ENCODE measurements at regions not wholly inside any gene's neighbourhood (a gene's known extent, or its start where the extent isn't known, plus 50 kb on each side); places are given as distances from the start of the nearest gene placed in this dataset.

DNA sequence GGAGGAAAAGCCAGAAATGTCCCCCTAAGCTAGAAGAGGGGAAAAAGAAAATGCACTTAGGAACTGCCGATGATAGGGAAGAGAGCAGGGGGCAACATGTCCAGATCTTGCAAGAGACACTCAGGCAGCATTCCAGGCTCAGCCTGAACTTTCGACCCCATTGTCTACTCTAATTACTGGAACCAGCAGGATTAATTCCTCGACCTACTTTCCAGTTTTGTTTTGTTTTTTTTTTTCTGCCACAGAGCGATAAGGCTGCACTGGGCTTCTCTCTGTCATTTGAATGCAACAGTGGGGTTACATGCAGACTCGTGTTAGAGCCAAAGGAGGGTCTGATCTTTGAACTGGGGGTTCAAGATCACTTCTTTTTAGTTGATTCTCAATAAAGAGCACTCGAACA lies 68.7 kb upstream of the MED13L start:
- H3K4me1 ChIP-seq (ENCODE audit: control insufficient read depth, insufficient read depth, low read length, poor library complexity, severe bottlenecking) = peaks cover 8% of the 10 kb centered on the region
- H3K4me3 ChIP-seq (ENCODE audit: extremely low read depth, insufficient read depth, low read length, poor library complexity, severe bottlenecking) = no peak overlapping the region
- 36 to 62% methylated on average over 3 to 4 of the region's 6 CpGs for WGBS, 2 experiments (ENCODE audit: insufficient coverage in 2 of 2)
- H3K9me3 ChIP-seq (ENCODE audit: control insufficient read depth, low read length) = no peaks in the 10 kb centered on the region
- no peaks in the 10 kb centered on the region for H3K36me3 ChIP-seq (ENCODE audit: control insufficient read depth, insufficient read depth, low read length)
- peak overlapping the region; percentile 54 for H3K27ac ChIP-seq (ENCODE audit: low read depth, low read length, severe bottlenecking)

DNA sequence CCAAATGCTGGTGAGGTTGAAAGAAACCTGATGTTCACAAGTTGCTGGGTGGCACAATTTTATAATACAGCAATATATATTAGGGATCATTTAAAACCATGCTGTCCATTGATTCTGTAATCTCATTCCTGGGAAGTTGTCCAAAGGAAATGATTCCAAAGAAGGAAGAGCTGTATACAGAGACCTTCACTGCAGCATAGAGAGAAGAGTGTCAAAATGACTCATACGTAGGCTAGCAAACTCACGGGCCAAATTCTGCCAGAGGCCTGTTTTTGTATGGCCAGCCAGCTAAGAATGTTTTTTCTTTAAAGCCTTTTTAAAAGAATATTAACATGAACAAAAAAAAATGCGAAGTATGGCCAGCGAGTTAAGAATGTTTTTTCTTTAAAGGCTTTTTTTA lies 69.2 kb upstream of the MED13L start:
- no CpG with 5 or more reads among the region's 4 CpGs for WGBS, 2 experiments (ENCODE audit: insufficient coverage in 2 of 2)
- Histone ChIP-seq H3K27ac (ENCODE audit: low read depth, low read length, severe bottlenecking) (peak overlapping the region; percentile 54), H3K36me3 (ENCODE audit: control insufficient read depth, insufficient read depth, low read length) (no peaks in the 10 kb centered on the region), H3K4me1 (ENCODE audit: control insufficient read depth, insufficient read depth, low read length, poor library complexity, severe bottlenecking) (peaks cover 8% of the 10 kb centered on the region), H3K9me3 (ENCODE audit: control insufficient read depth, low read length) (no peaks in the 10 kb centered on the region), H3K4me3 (ENCODE audit: extremely low read depth, insufficient read depth, low read length, poor library complexity, severe bottlenecking) (no peak overlapping the region)

DNA sequence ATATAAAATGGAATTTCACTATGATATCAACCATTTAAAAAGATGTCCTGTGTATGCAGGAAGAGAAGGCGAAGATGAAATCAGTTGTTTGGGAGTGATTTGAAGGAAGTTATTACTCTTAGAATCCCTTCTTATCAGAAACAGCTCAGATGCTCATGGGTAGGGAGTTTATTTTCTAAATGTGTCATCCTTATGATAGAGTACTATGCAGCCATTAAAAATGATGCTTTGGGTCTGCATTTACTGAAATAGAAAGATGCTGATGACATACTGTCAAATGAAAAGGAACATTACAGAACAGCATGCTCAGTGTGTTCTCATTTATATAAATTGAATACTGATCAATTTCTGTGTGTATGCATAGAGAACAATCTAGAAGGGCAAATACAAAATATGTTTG lies 69.8 kb upstream of the MED13L start:
- whole genome bisulfite sequencing, 2 experiments (ENCODE audit: insufficient coverage in 2 of 2) = no CpG with 5 or more reads among the region's 1 CpG
- Histone ChIP-seq H3K27ac (ENCODE audit: low read depth, low read length, severe bottlenecking) (no peak overlapping the region), H3K4me1 (ENCODE audit: control insufficient read depth, insufficient read depth, low read length, poor library complexity, severe bottlenecking) (peaks cover 8% of the 10 kb centered on the region), H3K9me3 (ENCODE audit: control insufficient read depth, low read length) (no peaks in the 10 kb centered on the region), H3K4me3 (ENCODE audit: extremely low read depth, insufficient read depth, low read length, poor library complexity, severe bottlenecking) (no peak overlapping the region), H3K36me3 (ENCODE audit: control insufficient read depth, insufficient read depth, low read length) (no peaks in the 10 kb centered on the region)

DNA sequence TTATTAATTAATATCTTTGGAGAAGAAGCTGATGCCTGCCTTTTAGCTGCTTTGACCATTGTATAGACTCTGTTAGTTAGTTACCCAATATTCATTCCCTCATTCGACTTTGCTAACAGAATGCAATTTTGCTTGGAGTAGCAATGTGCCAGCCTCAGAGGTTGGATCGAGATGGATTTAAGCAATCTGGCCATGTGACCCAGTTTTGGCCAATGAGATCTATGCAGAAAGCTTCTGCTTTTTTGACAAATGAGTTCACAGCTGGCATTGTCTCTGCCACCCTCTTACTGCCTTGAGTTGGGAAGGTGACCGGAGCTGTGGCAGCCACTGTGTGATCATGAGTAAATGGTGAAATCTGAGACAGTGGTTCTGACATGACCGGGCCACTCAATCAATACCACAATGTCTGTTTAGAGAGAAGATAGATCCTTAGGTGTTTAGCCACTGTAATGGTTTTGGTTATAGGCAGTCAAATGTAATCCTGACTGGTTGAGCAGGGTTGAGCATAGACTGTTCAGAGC lies 74.9 kb upstream of the MED13L start:
- Histone ChIP-seq H3K4me1 (ENCODE audit: control insufficient read depth, insufficient read depth, low read length, poor library complexity, severe bottlenecking) (peaks cover 6% of the 10 kb centered on the region), H3K27ac (ENCODE audit: low read depth, low read length, severe bottlenecking) (no peak overlapping the region), H3K36me3 (ENCODE audit: control insufficient read depth, insufficient read depth, low read length) (no peaks in the 10 kb centered on the region), H3K4me3 (ENCODE audit: extremely low read depth, insufficient read depth, low read length, poor library complexity, severe bottlenecking) (no peak overlapping the region), H3K9me3 (ENCODE audit: control insufficient read depth, low read length) (no peaks in the 10 kb centered on the region)
- WGBS, 2 experiments (ENCODE audit: insufficient coverage in 2 of 2) = 86 to 95% methylated on average over 2 to 4 of the region's 4 CpGs

DNA sequence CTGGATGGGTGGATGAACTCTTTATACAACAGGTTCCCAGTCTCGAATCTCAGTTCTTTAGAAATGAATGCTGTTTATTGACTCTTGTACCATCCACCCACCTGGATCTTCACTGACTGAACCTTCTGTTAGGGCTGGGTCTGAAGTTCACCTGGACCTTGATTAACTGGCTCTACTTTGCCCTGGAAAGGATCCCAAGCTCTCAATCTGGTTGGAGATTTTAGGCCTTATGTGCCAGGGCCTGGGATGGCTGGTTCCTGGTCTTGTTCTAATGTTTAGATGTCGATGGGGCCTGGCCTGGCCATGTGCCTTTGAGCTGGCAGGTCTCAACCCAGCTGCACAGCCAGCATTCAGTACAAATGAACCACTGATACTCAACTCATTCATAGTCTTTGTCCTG lies 76.5 kb upstream of the MED13L start:
- H3K36me3 ChIP-seq (ENCODE audit: control insufficient read depth, insufficient read depth, low read length) = no peaks in the 10 kb centered on the region
- H3K27ac ChIP-seq (ENCODE audit: low read depth, low read length, severe bottlenecking) = no peak overlapping the region
- H3K4me3 ChIP-seq (ENCODE audit: extremely low read depth, insufficient read depth, low read length, poor library complexity, severe bottlenecking) = no peak overlapping the region
- peaks cover 6% of the 10 kb centered on the region for H3K4me1 ChIP-seq (ENCODE audit: control insufficient read depth, insufficient read depth, low read length, poor library complexity, severe bottlenecking)
- WGBS, 2 experiments (ENCODE audit: insufficient coverage in 2 of 2) = 67 to 86% methylated on average over 1 of the region's 2 CpGs
- H3K9me3 ChIP-seq (ENCODE audit: control insufficient read depth, low read length) = no peaks in the 10 kb centered on the region

DNA sequence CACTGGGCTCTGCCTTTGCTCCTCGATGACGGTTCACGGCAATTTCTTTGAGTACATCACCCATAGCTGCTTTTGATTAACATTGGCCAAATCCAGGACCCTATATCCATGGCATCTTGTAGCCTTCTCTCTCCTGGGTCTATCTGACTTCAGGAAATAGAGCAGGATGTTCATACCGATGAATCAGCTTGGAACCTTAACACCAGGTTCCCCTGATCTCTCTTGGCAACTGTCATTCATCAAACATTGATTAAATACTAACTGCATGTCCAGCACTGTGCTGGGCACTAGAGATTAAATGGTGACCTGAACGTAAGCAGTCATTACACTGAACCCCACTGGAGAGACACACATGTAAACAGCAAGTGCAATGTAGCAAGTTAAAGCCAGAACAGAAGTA lies 77.0 kb upstream of the MED13L start:
- no peak overlapping the region for H3K27ac ChIP-seq (ENCODE audit: low read depth, low read length, severe bottlenecking)
- no peaks in the 10 kb centered on the region for H3K9me3 ChIP-seq (ENCODE audit: control insufficient read depth, low read length)
- H3K4me1 ChIP-seq (ENCODE audit: control insufficient read depth, insufficient read depth, low read length, poor library complexity, severe bottlenecking) = peaks cover 6% of the 10 kb centered on the region
- WGBS, 2 experiments (ENCODE audit: insufficient coverage in 2 of 2) = 97 to 98% methylated on average over 5 of the region's 5 CpGs
- no peak overlapping the region for H3K4me3 ChIP-seq (ENCODE audit: extremely low read depth, insufficient read depth, low read length, poor library complexity, severe bottlenecking)
- H3K36me3 ChIP-seq (ENCODE audit: control insufficient read depth, insufficient read depth, low read length) = no peaks in the 10 kb centered on the region

DNA sequence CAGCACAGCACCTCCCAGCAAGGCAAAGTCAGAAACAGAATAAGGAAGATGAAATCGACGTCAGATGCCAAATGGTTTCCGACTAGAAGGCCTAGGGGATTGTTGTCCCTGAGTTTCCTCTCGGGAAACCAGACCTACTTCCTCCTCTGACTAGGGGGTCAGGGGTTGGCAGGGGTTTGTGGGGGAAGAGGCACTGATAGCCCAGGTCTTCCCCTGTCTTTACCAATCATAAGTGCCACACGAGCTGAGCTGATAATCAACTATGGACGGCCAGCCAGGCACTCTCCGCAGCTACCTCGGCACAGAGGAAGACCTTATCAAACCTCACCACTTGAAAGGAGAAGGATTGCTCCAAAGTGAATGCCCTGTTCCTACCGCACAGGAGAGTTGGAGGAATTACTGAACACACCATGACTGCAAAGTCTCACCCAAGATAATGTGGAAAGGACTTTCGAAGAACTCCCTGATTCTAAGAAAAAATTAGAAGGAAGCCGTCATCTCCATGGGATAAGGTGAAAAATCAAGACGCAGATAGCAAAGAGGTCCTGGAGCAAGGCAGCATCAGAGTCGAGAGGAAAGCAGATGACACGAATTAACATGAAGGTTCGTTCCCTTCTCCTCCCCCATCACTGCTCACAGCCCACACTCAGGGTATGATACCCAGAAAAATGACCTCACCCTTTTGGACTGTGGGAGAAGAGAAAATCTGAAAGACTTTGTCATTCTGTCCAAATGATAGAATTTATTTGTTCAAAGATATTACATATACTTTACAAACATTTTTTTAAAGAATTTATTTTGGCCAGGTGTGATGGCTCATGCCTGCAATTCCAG lies 77.7 kb upstream of the MED13L start:
- no peak overlapping the region for H3K27ac ChIP-seq (ENCODE audit: low read depth, low read length, severe bottlenecking)
- H3K4me3 ChIP-seq (ENCODE audit: extremely low read depth, insufficient read depth, low read length, poor library complexity, severe bottlenecking) = no peak overlapping the region
- H3K36me3 ChIP-seq (ENCODE audit: control insufficient read depth, insufficient read depth, low read length) = no peaks in the 10 kb centered on the region
- WGBS, 2 experiments (ENCODE audit: insufficient coverage in 2 of 2) = 90 to 92% methylated on average over 7 to 9 of the region's 15 CpGs
- H3K4me1 ChIP-seq (ENCODE audit: control insufficient read depth, insufficient read depth, low read length, poor library complexity, severe bottlenecking) = peaks cover 6% of the 10 kb centered on the region
- no peaks in the 10 kb centered on the region for H3K9me3 ChIP-seq (ENCODE audit: control insufficient read depth, low read length)

DNA sequence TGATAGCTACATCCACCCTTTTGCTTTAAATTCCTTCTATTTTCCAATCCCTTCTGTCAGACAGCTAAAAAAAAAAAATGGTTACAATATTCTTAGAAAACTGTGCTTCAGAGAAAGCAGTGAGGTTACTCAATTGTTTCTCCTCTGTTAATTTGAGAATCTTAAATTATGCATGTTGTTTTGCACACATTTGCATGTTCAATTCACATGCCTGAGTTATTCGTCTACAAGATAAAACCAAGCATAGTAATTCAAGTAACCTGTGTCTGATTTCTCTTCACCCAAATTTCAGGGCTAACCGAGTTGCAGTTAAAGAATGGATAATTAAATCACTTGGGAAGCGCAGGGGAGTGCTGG lies 81.0 kb upstream of the MED13L start:
- no peak overlapping the region for H3K4me3 ChIP-seq (ENCODE audit: extremely low read depth, insufficient read depth, low read length, poor library complexity, severe bottlenecking)
- no peaks in the 10 kb centered on the region for H3K9me3 ChIP-seq (ENCODE audit: control insufficient read depth, low read length)
- peaks cover 6% of the 10 kb centered on the region for H3K4me1 ChIP-seq (ENCODE audit: control insufficient read depth, insufficient read depth, low read length, poor library complexity, severe bottlenecking)
- no CpG with 5 or more reads among the region's 3 CpGs for WGBS, 2 experiments (ENCODE audit: insufficient coverage in 2 of 2)
- H3K36me3 ChIP-seq (ENCODE audit: control insufficient read depth, insufficient read depth, low read length) = no peaks in the 10 kb centered on the region
- H3K27ac ChIP-seq (ENCODE audit: low read depth, low read length, severe bottlenecking) = peak overlapping the region; percentile 81

DNA sequence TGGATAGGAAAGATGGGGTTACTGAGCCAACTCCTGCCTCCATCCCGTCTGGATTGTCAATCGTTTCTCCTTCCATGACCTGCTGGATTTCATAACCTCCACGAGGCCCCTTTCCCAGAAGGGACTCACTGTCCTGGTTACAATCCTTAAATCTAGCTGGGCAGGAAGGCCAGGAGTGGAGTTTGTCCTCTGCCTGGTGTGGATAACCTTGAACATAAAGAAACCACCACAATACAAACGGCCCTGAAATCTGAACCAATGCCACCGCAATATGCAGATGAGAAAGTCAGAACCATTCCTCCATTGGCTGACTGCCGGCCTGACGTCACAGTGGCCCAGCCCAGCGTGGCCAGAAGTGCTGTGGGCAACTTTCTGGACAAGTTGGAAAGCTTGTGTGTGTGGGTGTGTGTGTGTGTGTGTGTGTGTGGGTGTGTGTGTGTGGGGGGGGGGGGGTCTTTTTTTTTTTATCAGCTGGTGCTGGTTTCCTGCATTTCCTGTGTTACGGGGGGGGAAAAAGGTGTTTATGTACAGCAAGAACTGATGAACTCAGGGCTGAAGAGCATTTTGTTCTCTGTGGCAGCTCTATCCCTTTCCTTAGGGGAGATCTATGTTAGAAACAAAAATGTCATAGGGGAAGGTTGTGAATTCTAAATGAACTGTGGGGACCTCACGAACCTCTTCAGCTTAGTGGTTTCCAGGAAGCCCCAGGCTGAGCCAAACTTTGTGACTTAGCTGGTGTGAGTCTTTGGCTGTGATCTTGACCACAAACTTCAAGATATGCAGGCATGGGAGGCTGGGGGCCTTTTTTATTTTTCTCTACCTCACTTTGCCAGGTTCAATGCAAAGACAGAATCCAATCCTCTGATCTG lies 81.6 kb upstream of the MED13L start:
- H3K36me3 ChIP-seq (ENCODE audit: control insufficient read depth, insufficient read depth, low read length) = no peaks in the 10 kb centered on the region
- H3K9me3 ChIP-seq (ENCODE audit: control insufficient read depth, low read length) = no peaks in the 10 kb centered on the region
- H3K4me1 ChIP-seq (ENCODE audit: control insufficient read depth, insufficient read depth, low read length, poor library complexity, severe bottlenecking) = peaks cover 6% of the 10 kb centered on the region
- 22 to 36% methylated on average over 3 to 4 of the region's 10 CpGs for WGBS, 2 experiments (ENCODE audit: insufficient coverage in 2 of 2)
- H3K27ac ChIP-seq (ENCODE audit: low read depth, low read length, severe bottlenecking) = peak overlapping the region; percentile 81
- no peak overlapping the region for H3K4me3 ChIP-seq (ENCODE audit: extremely low read depth, insufficient read depth, low read length, poor library complexity, severe bottlenecking)

DNA sequence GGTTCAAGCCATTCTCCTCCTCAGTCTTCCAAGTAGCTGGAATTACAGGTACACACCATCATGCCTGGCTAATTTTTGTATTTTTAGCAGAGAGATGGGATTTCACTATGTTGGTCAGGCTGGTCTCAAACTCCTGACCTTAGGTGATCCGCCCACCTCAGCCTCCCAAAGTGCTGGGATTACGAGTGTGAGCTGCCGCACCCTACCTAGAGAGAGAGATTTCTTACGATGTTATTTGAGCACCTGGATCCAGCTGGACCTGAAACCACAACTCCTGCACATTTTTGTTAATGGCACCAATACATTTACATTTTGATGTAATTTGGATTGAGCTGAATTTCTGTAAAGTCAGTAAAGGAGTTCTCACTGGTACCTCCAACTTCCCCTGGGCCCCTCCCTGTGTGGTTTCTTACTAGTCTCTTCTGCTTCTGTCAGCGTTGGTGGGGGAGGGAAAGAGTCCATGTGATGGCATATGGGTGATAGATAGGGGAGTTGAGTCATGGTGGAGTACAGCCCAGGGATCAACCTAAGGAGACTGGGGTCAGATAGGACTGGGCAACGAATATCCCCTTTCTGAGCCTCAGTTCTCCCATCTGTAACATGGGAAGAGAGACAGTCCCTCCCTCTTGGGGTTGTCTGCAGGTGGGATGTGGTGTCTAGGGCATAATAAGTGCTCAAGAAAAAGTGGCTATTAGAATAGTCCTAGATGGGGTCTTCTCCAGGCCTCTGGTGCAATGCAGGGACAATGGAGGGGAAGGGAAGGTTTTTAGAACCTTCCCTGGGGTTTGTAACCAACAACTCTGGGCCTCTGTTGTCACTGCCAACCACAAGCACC lies 83.3 kb upstream of the MED13L start:
- no peak overlapping the region for H3K27ac ChIP-seq (ENCODE audit: low read depth, low read length, severe bottlenecking)
- H3K36me3 ChIP-seq (ENCODE audit: control insufficient read depth, insufficient read depth, low read length) = no peaks in the 10 kb centered on the region
- WGBS, 2 experiments (ENCODE audit: insufficient coverage in 2 of 2) = 88 to 89% methylated on average over 3 to 4 of the region's 6 CpGs
- H3K9me3 ChIP-seq (ENCODE audit: control insufficient read depth, low read length) = no peaks in the 10 kb centered on the region
- no peak overlapping the region for H3K4me3 ChIP-seq (ENCODE audit: extremely low read depth, insufficient read depth, low read length, poor library complexity, severe bottlenecking)
- no peaks in the 10 kb centered on the region for H3K4me1 ChIP-seq (ENCODE audit: control insufficient read depth, insufficient read depth, low read length, poor library complexity, severe bottlenecking)

All from mesodermal cell (in vitro differentiated cells).